ENCODE measurements at regions not wholly inside any gene's neighbourhood (a gene's known extent, or its start where the extent isn't known, plus 50 kb on each side); places are given as distances from the start of the nearest gene placed in this dataset.

DNA sequence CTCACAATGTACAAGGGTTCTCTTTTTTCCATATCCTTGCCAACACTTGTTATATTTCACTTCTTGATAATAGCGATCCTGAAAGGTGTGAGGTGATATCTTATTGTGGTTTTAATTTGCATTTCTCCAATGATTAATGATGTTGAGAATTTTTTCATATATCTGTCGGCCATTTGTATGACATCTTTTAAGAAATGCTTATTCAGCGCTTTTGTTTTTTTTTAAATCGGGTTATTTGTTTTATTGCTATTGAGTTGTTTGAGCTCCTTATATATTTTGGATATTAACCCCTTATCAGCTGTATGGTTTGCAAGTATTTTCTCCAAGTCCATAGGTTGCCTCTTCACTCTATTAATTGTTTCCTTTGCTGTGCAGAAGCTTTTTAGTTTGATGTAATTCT, 218.8 kb downstream of the MTERF1 start:
- H3K27me3 ChIP-seq (ENCODE audit: control insufficient read depth, insufficient read depth, low read length) = no peaks in the 10 kb centered on the region
- WGBS (ENCODE audit: insufficient coverage, insufficient read length) = no CpG with 5 or more reads among the region's 4 CpGs
- DNase-seq (ENCODE audit: low read depth, low spot score) = no peak
- no peak overlapping the region for H3K4me3 ChIP-seq (ENCODE audit: low read length)
- no peak overlapping the region for H3K27ac ChIP-seq (ENCODE audit: low read length)
- no peaks in the 10 kb centered on the region for H3K4me1 ChIP-seq (ENCODE audit: control insufficient read depth, insufficient read depth, low read length)
- no peaks in the 10 kb centered on the region for H3K9me3 ChIP-seq (ENCODE audit: control insufficient read depth, insufficient read depth, low read length)
- H3K36me3 ChIP-seq (ENCODE audit: control insufficient read depth, insufficient read depth, low read length) = no peaks in the 10 kb centered on the region

DNA sequence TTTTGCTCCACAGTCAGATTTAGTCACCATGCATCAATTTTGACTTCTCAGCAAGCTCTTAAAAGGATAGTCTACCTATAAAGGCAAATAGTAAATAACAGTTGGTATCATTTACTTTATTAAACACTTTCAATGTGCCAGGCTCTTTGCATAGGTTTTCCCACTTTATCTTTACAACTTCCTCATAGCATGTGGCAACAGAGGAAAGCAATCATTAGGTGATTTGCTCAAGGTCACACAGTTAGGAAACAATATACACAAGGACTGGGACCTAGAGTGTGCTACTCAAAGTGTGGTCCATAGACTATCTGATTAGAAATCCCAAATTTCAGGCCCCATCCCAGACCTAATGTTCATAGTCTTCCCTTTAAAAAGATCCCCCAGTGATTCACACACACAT, 212.3 kb downstream of the MTERF1 start:
- no peaks in the 10 kb centered on the region for H3K4me1 ChIP-seq (ENCODE audit: control insufficient read depth, insufficient read depth, low read length)
- no peaks in the 10 kb centered on the region for H3K27me3 ChIP-seq (ENCODE audit: control insufficient read depth, insufficient read depth, low read length)
- H3K4me3 ChIP-seq (ENCODE audit: low read length) = no peak overlapping the region
- H3K27ac ChIP-seq (ENCODE audit: low read length) = no peak overlapping the region
- no peak for DNase-seq (ENCODE audit: low read depth, low spot score)
- H3K9me3 ChIP-seq (ENCODE audit: control insufficient read depth, insufficient read depth, low read length) = no peaks in the 10 kb centered on the region
- H3K36me3 ChIP-seq (ENCODE audit: control insufficient read depth, insufficient read depth, low read length) = no peaks in the 10 kb centered on the region

GRCh38 chr7:91671245-91671644, 209.3 kb downstream of the MTERF1 start:
- Histone ChIP-seq H3K9me3 (ENCODE audit: control insufficient read depth, insufficient read depth, low read length) (no peaks in the 10 kb centered on the region), H3K4me3 (ENCODE audit: low read length) (no peak overlapping the region), H3K36me3 (ENCODE audit: control insufficient read depth, insufficient read depth, low read length) (no peaks in the 10 kb centered on the region), H3K27me3 (ENCODE audit: control insufficient read depth, insufficient read depth, low read length) (no peaks in the 10 kb centered on the region), H3K27ac (ENCODE audit: low read length) (no peak overlapping the region), H3K4me1 (ENCODE audit: control insufficient read depth, insufficient read depth, low read length) (no peaks in the 10 kb centered on the region)
- DNase-seq (ENCODE audit: low read depth, low spot score) = no peak
- no CpG with 5 or more reads among the region's 3 CpGs for WGBS (ENCODE audit: insufficient coverage, insufficient read length)

DNA sequence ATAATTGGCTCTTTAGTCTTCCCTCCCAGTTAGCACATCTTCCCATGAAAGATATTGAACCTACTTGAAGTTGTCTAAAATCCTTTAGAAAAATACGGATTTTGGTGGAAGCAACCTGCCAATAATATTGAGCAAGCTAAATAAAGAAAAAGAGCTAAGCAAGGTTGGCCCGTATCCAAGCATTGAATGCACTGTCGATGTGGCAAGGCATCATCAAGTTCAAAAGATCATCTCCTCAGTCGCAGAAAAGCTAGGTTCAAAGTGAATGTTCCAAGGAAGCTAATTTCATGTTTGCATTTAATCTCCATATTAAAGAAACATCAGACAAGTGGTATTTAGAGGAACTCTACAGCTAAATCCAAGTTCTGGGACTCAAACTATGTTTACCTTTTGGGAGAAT, 206.0 kb downstream of the MTERF1 start:
- Histone ChIP-seq H3K4me3 (ENCODE audit: low read length) (no peak overlapping the region), H3K9me3 (ENCODE audit: control insufficient read depth, insufficient read depth, low read length) (no peaks in the 10 kb centered on the region), H3K4me1 (ENCODE audit: control insufficient read depth, insufficient read depth, low read length) (no peaks in the 10 kb centered on the region), H3K27ac (ENCODE audit: low read length) (no peak overlapping the region), H3K27me3 (ENCODE audit: control insufficient read depth, insufficient read depth, low read length) (no peaks in the 10 kb centered on the region), H3K36me3 (ENCODE audit: control insufficient read depth, insufficient read depth, low read length) (no peaks in the 10 kb centered on the region)
- WGBS (ENCODE audit: insufficient coverage, insufficient read length) = no CpG with 5 or more reads among the region's 4 CpGs
- DNase-seq (ENCODE audit: low read depth, low spot score) = no peak

GRCh38 chr7:91681718-91682117, 198.8 kb downstream of the MTERF1 start:
- no peak overlapping the region for H3K27ac ChIP-seq (ENCODE audit: low read length)
- DNase-seq (ENCODE audit: low read depth, low spot score) = no peak
- H3K4me3 ChIP-seq (ENCODE audit: low read length) = no peak overlapping the region
- no peaks in the 10 kb centered on the region for H3K27me3 ChIP-seq (ENCODE audit: control insufficient read depth, insufficient read depth, low read length)
- H3K4me1 ChIP-seq (ENCODE audit: control insufficient read depth, insufficient read depth, low read length) = no peaks in the 10 kb centered on the region
- no peaks in the 10 kb centered on the region for H3K36me3 ChIP-seq (ENCODE audit: control insufficient read depth, insufficient read depth, low read length)
- H3K9me3 ChIP-seq (ENCODE audit: control insufficient read depth, insufficient read depth, low read length) = peaks cover 2% of the 10 kb centered on the region; the same call in 1 of the 2 replicates
- WGBS (ENCODE audit: insufficient coverage, insufficient read length) = no CpG with 5 or more reads among the region's 3 CpGs

DNA sequence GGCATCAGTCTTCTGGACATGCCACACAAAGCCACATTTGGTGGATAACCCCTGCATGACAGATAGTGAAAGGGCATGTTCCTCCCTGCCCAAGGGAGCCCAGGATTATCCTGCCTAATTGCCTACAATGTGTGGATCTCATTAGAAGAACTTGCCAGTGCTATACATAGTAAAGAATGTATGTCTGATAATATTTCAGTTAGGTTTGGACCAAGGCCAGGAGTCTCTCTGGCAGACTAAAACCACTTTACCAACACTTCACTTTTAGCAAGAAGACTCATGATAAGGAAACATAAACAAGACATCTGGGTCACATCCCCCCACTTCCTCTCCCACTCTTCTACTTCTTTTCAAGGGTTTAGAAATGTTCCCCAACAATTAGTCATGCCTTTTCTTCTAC, 196.7 kb downstream of the MTERF1 start:
- Histone ChIP-seq H3K4me3 (ENCODE audit: low read length) (no peak overlapping the region), H3K9me3 (ENCODE audit: control insufficient read depth, insufficient read depth, low read length) (peaks cover 2% of the 10 kb centered on the region; the same call in 1 of the 2 replicates), H3K4me1 (ENCODE audit: control insufficient read depth, insufficient read depth, low read length) (no peaks in the 10 kb centered on the region), H3K27me3 (ENCODE audit: control insufficient read depth, insufficient read depth, low read length) (no peaks in the 10 kb centered on the region), H3K27ac (ENCODE audit: low read length) (no peak overlapping the region), H3K36me3 (ENCODE audit: control insufficient read depth, insufficient read depth, low read length) (no peaks in the 10 kb centered on the region)
- no peak for DNase-seq (ENCODE audit: low read depth, low spot score)

GRCh38 chr7:91685544-91685943, 195.0 kb downstream of the MTERF1 start:
- Histone ChIP-seq H3K27ac (ENCODE audit: low read length) (no peak overlapping the region), H3K36me3 (ENCODE audit: control insufficient read depth, insufficient read depth, low read length) (no peaks in the 10 kb centered on the region), H3K9me3 (ENCODE audit: control insufficient read depth, insufficient read depth, low read length) (peaks cover 2% of the 10 kb centered on the region; the same call in 1 of the 2 replicates), H3K4me3 (ENCODE audit: low read length) (no peak overlapping the region), H3K4me1 (ENCODE audit: control insufficient read depth, insufficient read depth, low read length) (no peaks in the 10 kb centered on the region), H3K27me3 (ENCODE audit: control insufficient read depth, insufficient read depth, low read length) (no peaks in the 10 kb centered on the region)
- no CpG with 5 or more reads among the region's 1 CpG for WGBS (ENCODE audit: insufficient coverage, insufficient read length)
- no peak for DNase-seq (ENCODE audit: low read depth, low spot score)

- WGBS (ENCODE audit: insufficient coverage, insufficient read length) = no CpG with 5 or more reads among the region's 1 CpG
- H3K27ac ChIP-seq (ENCODE audit: low read length) = no peak overlapping the region
- no peaks in the 10 kb centered on the region for H3K27me3 ChIP-seq (ENCODE audit: control insufficient read depth, insufficient read depth, low read length)
- no peaks in the 10 kb centered on the region for H3K36me3 ChIP-seq (ENCODE audit: control insufficient read depth, insufficient read depth, low read length)
- no peaks in the 10 kb centered on the region for H3K9me3 ChIP-seq (ENCODE audit: control insufficient read depth, insufficient read depth, low read length)
- no peaks in the 10 kb centered on the region for H3K4me1 ChIP-seq (ENCODE audit: control insufficient read depth, insufficient read depth, low read length)
- no peak overlapping the region for H3K4me3 ChIP-seq (ENCODE audit: low read length)
- no peak for DNase-seq (ENCODE audit: low read depth, low spot score)
These were observed 189.9 kb downstream of the MTERF1 start for GRCh38 chr7:91690541-91691070.

GRCh38 chr7:91691865-91692264, 188.6 kb downstream of the MTERF1 start:
- DNase-seq (ENCODE audit: low read depth, low spot score) = no peak
- no peak overlapping the region for H3K27ac ChIP-seq (ENCODE audit: low read length)
- H3K4me3 ChIP-seq (ENCODE audit: low read length) = no peak overlapping the region
- no peaks in the 10 kb centered on the region for H3K9me3 ChIP-seq (ENCODE audit: control insufficient read depth, insufficient read depth, low read length)
- H3K27me3 ChIP-seq (ENCODE audit: control insufficient read depth, insufficient read depth, low read length) = no peaks in the 10 kb centered on the region
- H3K36me3 ChIP-seq (ENCODE audit: control insufficient read depth, insufficient read depth, low read length) = no peaks in the 10 kb centered on the region
- no CpG with 5 or more reads among the region's 6 CpGs for WGBS (ENCODE audit: insufficient coverage, insufficient read length)
- no peaks in the 10 kb centered on the region for H3K4me1 ChIP-seq (ENCODE audit: control insufficient read depth, insufficient read depth, low read length)

DNA sequence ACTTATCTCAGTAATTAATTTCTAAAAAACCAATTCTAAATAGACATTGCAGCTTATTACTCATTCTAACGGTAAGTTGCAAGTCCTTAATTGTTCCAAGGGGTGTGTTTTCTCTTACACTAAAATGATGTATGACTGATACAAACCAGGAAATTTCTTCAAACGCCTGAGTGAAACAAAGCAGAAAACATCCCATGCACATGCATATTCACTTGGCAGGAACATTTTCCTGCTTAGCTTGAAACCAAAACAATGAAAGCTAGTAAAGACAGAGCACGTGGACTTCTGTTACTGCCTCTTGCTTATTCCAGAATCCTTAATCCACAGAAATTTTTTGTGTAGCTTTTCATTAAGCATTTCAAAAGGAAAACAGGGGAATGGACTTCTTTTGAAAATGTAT, 187.7 kb downstream of the MTERF1 start:
- Histone ChIP-seq H3K27me3 (ENCODE audit: control insufficient read depth, insufficient read depth, low read length) (no peaks in the 10 kb centered on the region), H3K36me3 (ENCODE audit: control insufficient read depth, insufficient read depth, low read length) (no peaks in the 10 kb centered on the region), H3K4me3 (ENCODE audit: low read length) (no peak overlapping the region), H3K9me3 (ENCODE audit: control insufficient read depth, insufficient read depth, low read length) (no peaks in the 10 kb centered on the region), H3K4me1 (ENCODE audit: control insufficient read depth, insufficient read depth, low read length) (no peaks in the 10 kb centered on the region), H3K27ac (ENCODE audit: low read length) (no peak overlapping the region)
- no peak for DNase-seq (ENCODE audit: low read depth, low spot score)
- WGBS (ENCODE audit: insufficient coverage, insufficient read length) = no CpG with 5 or more reads among the region's 3 CpGs

GRCh38 chr7:91694351-91694841, 186.1 kb downstream of the MTERF1 start:
- no peaks in the 10 kb centered on the region for H3K9me3 ChIP-seq (ENCODE audit: control insufficient read depth, insufficient read depth, low read length)
- H3K4me1 ChIP-seq (ENCODE audit: control insufficient read depth, insufficient read depth, low read length) = no peaks in the 10 kb centered on the region
- H3K4me3 ChIP-seq (ENCODE audit: low read length) = no peak overlapping the region
- DNase-seq (ENCODE audit: low read depth, low spot score) = no peak
- H3K27me3 ChIP-seq (ENCODE audit: control insufficient read depth, insufficient read depth, low read length) = no peaks in the 10 kb centered on the region
- no CpG with 5 or more reads among the region's 3 CpGs for WGBS (ENCODE audit: insufficient coverage, insufficient read length)
- no peak overlapping the region for H3K27ac ChIP-seq (ENCODE audit: low read length)
- no peaks in the 10 kb centered on the region for H3K36me3 ChIP-seq (ENCODE audit: control insufficient read depth, insufficient read depth, low read length)
